Colonic mucosa (tissue), 4 donors: ENCODE measurements at regions not wholly inside any gene's neighbourhood (a gene's known extent, or its start where the extent isn't known, plus 50 kb on each side); places are given as distances from the start of the nearest gene placed in this dataset.
"Not testable (repeated sequence)": the region's sequence is repeated elsewhere in the genome, so short reads cannot be mapped to it uniquely, and the experiment has no call there.

Experiments
- DNase-seq: peaks from one replicate; pipeline ENCODE4 v3.0.0-alpha.2; 2020
- H3K27ac ChIP-seq: fragments of 200-600 bp; one replicate; pipeline ENCODE4 v1.8.0; 2021
- H3K27me3 ChIP-seq: fragments of 200-600 bp; one replicate; pipeline ENCODE4 v1.8.0; 2021
- H3K36me3 ChIP-seq: fragments of 200-600 bp; one replicate; pipeline ENCODE4 v1.8.0; 2021
- H3K4me1 ChIP-seq: fragments of 200-600 bp; one replicate; pipeline ENCODE4 v1.8.0; 2021; ENCODE audit warnings: mild to moderate bottlenecking
- H3K4me3 ChIP-seq: fragments of 200-600 bp; one replicate; pipeline ENCODE4 v1.8.0; 2021
- H3K9ac ChIP-seq, 2 donors: one replicate each; pipeline ENCODE4 v1.7.0; 2013; ENCODE audit warnings: control low read depth in 2 of 2, low read depth in 2 of 2, low read length in 2 of 2
- H3K9me3 ChIP-seq: fragments of 200-600 bp; one replicate; pipeline ENCODE4 v1.8.0; 2021
- intact Hi-C: fragments of 100-400 bp; cut with DNase I; formaldehyde crosslinking; loops from one replicate; pipeline ENCODE4 v1.14.1; 2022
- TF ChIP-seq, protein P1 (sequence below): fragments of 200-600 bp; IDR thresholded peaks from one replicate; pipeline ENCODE4 v1.8.0; 2022; ENCODE audit warnings: antibody characterized with exemption, mild to moderate bottlenecking
- donor health status: healthy.
- donor health status: DM: no; HTN: no; CAD: no.
- donor health status: DM: no; HTN: no; CAD: no.

GRCh38 chr11:115613986-115614632 is 109.9 kb upstream of the CADM1 start:
- no peak overlapping the region for H3K4me3 ChIP-seq
- H3K9me3 ChIP-seq, result no peaks in the 10 kb centered on the region
- no peaks in the 10 kb centered on the region for H3K36me3 ChIP-seq
- H3K27ac ChIP-seq, result no peak overlapping the region
- no peak overlapping the region for H3K9ac ChIP-seq
- TF ChIP-seq, protein P1, sequence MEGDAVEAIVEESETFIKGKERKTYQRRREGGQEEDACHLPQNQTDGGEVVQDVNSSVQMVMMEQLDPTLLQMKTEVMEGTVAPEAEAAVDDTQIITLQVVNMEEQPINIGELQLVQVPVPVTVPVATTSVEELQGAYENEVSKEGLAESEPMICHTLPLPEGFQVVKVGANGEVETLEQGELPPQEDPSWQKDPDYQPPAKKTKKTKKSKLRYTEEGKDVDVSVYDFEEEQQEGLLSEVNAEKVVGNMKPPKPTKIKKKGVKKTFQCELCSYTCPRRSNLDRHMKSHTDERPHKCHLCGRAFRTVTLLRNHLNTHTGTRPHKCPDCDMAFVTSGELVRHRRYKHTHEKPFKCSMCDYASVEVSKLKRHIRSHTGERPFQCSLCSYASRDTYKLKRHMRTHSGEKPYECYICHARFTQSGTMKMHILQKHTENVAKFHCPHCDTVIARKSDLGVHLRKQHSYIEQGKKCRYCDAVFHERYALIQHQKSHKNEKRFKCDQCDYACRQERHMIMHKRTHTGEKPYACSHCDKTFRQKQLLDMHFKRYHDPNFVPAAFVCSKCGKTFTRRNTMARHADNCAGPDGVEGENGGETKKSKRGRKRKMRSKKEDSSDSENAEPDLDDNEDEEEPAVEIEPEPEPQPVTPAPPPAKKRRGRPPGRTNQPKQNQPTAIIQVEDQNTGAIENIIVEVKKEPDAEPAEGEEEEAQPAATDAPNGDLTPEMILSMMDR, result no peak
- no peaks in the 10 kb centered on the region for H3K4me1 ChIP-seq
- no peaks in the 10 kb centered on the region for H3K27me3 ChIP-seq
- intact Hi-C loops, result no loop called here
- DNase-seq, result no peak

- H3K4me3 ChIP-seq, result no peak overlapping the region
- no peaks in the 10 kb centered on the region for H3K36me3 ChIP-seq
- TF ChIP-seq, protein P1, result no peak
- intact Hi-C loops, result no loop called here
- H3K27ac ChIP-seq, result no peak overlapping the region
- H3K9me3 ChIP-seq, result no peaks in the 10 kb centered on the region
- no peaks in the 10 kb centered on the region for H3K27me3 ChIP-seq
- DNase-seq, result no peak
- no peaks in the 10 kb centered on the region for H3K4me1 ChIP-seq
- H3K9ac ChIP-seq, result no peak overlapping the region
These were observed 108.8 kb upstream of the CADM1 start for GRCh38 chr11:115613004-115613403.

DNA sequence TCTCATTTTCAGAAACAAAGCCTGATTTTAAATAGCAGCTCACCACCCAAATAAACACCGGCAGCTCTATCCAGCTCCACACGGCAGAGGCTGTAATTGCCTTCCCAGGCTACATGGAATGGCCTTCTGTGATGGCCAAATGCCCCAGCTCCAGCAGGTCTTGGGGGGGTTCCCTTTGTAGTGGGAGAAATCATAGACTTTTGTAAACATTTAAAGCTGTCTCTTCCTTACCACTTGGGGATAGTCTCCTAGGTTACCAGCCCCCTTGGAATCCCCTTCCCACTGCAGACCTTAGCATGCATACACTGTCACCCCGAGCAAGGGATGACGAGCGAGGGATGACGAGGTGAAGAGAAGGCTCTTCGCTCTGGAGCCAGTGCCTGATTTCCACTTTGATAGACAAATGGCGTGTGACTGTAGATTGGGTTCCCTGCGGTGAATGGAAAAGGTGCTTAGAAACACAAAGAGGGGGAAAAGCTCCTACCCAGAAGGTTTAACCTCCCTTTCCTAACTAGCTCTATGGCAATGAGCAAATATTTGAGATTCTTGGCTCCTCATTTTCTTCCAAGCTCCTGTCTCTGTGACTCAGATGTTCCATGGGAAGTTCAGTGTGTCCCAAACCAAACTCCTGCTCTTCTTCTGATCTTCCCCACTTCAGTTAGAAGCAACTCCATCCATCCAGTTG is 108.0 kb upstream of the CADM1 start:
- TF ChIP-seq, protein P1, result no peak
- Histone ChIP-seq H3K36me3 (no peaks in the 10 kb centered on the region), H3K4me1 (no peaks in the 10 kb centered on the region), H3K27ac (no peak overlapping the region), H3K9ac (no peak overlapping the region), H3K4me3 (no peak overlapping the region), H3K27me3 (no peaks in the 10 kb centered on the region), H3K9me3 (no peaks in the 10 kb centered on the region)
- DNase-seq, result no peak
- intact Hi-C loops, result no loop called here

DNA sequence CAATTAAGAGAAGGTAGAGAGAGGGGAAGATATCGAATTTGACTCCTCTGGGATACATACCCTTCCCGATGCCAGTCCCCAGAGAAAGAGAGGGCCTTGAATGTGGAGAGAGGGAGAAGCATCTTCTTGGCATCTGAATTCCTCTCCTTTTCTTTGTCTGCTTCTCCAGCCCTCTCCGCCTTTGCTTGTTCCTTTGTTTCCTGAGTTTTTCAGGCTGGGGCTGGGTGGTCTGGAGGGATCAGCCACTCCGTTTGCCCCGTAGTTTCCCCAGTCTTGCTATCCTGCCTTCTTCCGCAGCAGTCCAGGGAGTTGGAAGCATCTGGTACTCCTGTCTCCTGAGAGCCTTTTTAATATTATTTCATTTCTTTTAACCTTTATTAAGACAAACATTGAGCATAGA is 107.1 kb upstream of the CADM1 start:
- H3K9me3 ChIP-seq, result no peaks in the 10 kb centered on the region
- no peak overlapping the region for H3K27ac ChIP-seq
- H3K9ac ChIP-seq, result no peak overlapping the region
- no peak overlapping the region for H3K4me3 ChIP-seq
- TF ChIP-seq, protein P1, result no peak
- no peaks in the 10 kb centered on the region for H3K27me3 ChIP-seq
- DNase-seq, result no peak
- no peaks in the 10 kb centered on the region for H3K4me1 ChIP-seq
- intact Hi-C loops, result no loop called here
- no peaks in the 10 kb centered on the region for H3K36me3 ChIP-seq

GRCh38 chr11:115610908-115611307 is 106.7 kb upstream of the CADM1 start:
- H3K27me3 ChIP-seq, result no peaks in the 10 kb centered on the region
- TF ChIP-seq, protein P1, result no peak
- H3K4me1 ChIP-seq, result no peaks in the 10 kb centered on the region
- H3K36me3 ChIP-seq, result no peaks in the 10 kb centered on the region
- intact Hi-C loops, result no loop called here
- H3K27ac ChIP-seq, result no peak overlapping the region
- H3K9me3 ChIP-seq, result no peaks in the 10 kb centered on the region
- H3K4me3 ChIP-seq, result no peak overlapping the region
- no peak overlapping the region for H3K9ac ChIP-seq
- no peak for DNase-seq

GRCh38 chr11:115610234-115610633 is 106.0 kb upstream of the CADM1 start:
- H3K9me3 ChIP-seq, H3K36me3 ChIP-seq, H3K4me3 ChIP-seq, H3K27ac ChIP-seq, H3K4me1 ChIP-seq, H3K9ac ChIP-seq, DNase-seq, intact Hi-C loops, H3K27me3 ChIP-seq: not testable (repeated sequence)
